H9 (cell line): ENCODE measurements at regions not wholly inside any gene's neighbourhood (a gene's known extent, or its start where the extent isn't known, plus 50 kb on each side); places are given as distances from the start of the nearest gene placed in this dataset.

Source experiments
- DNase-seq: peaks from one replicate; pipeline ENCODE4 v3.0.0-alpha.2; 2017
- H2AFZ ChIP-seq: one replicate; pipeline ENCODE4 v1.6.1; 2013; ENCODE audit warnings: mild to moderate bottlenecking, low read length, control low read depth, moderate library complexity
- H2AK5ac ChIP-seq: 2 replicates; pipeline ENCODE4 v1.6.1; 2013; ENCODE audit warnings: low read length, control low read depth, mixed read lengths; ENCODE audit not compliant: insufficient read length
- H2BK120ac ChIP-seq: one replicate; pipeline ENCODE4 v1.6.1; 2013; ENCODE audit warnings: low read depth, mild to moderate bottlenecking, low read length, control low read depth, inconsistent platforms; ENCODE audit not compliant: poor library complexity, severe bottlenecking
- H2BK12ac ChIP-seq: 2 replicates; pipeline ENCODE4 v1.6.1; 2013; ENCODE audit warnings: low read length, control low read depth, mixed read lengths, low read depth; ENCODE audit not compliant: insufficient read length
- H2BK15ac ChIP-seq: 2 replicates; pipeline ENCODE4 v1.6.1; 2013; ENCODE audit warnings: low read depth, low read length, control low read depth
- H2BK20ac ChIP-seq: one replicate; pipeline ENCODE4 v1.6.1; 2013; ENCODE audit warnings: low read depth, mild to moderate bottlenecking, low read length, control low read depth, inconsistent platforms; ENCODE audit not compliant: poor library complexity, severe bottlenecking
- H2BK5ac ChIP-seq: 2 replicates; pipeline ENCODE4 v1.6.1; 2013; ENCODE audit warnings: low read length, control low read depth, mixed read lengths; ENCODE audit not compliant: insufficient read length
- H3K14ac ChIP-seq: 2 replicates; pipeline ENCODE4 v1.6.1; 2013; ENCODE audit warnings: low read length, control low read depth; ENCODE audit not compliant: insufficient read depth
- H3K18ac ChIP-seq: 2 replicates; pipeline ENCODE4 v1.6.1; 2013; ENCODE audit warnings: low read depth, mild to moderate bottlenecking, mixed read lengths, low read length, control low read depth; ENCODE audit not compliant: insufficient read length
- H3K23ac ChIP-seq: 2 replicates; pipeline ENCODE4 v1.6.1; 2013; ENCODE audit warnings: low read length, control low read depth, mixed read lengths, low read depth; ENCODE audit not compliant: insufficient read length
- H3K23me2 ChIP-seq: 2 replicates; pipeline ENCODE4 v1.6.1; 2013; ENCODE audit warnings: low read depth, mild to moderate bottlenecking, mixed read lengths, low read length, control low read depth; ENCODE audit not compliant: insufficient read length, poor library complexity, severe bottlenecking
- H3K27ac ChIP-seq: 2 replicates; pipeline ENCODE4 v1.5.1; 2013; ENCODE audit warnings: low read length, control low read depth, mixed read lengths, low read depth; ENCODE audit not compliant: insufficient read length
- H3K27me3 ChIP-seq: 2 replicates; pipeline ENCODE4 v1.6.1; 2013; ENCODE audit warnings: low read length, control low read depth, inconsistent platforms; ENCODE audit not compliant: insufficient read depth
- H3K4ac ChIP-seq: 2 replicates; pipeline ENCODE4 v1.6.1; 2013; ENCODE audit warnings: low read depth, mild to moderate bottlenecking, control low read depth, inconsistent platforms, low read length, moderate library complexity
- H3K4me1 ChIP-seq: 2 replicates; pipeline ENCODE4 v1.6.1; 2013; ENCODE audit warnings: low read length, control low read depth, inconsistent platforms; ENCODE audit not compliant: insufficient read depth
- H3K4me2 ChIP-seq: 2 replicates; pipeline ENCODE4 v1.6.1; 2013; ENCODE audit warnings: low read length, control low read depth, mixed read lengths; ENCODE audit not compliant: insufficient read length, insufficient read depth
- H3K56ac ChIP-seq: 2 replicates; pipeline ENCODE4 v1.6.1; 2013; ENCODE audit warnings: low read depth, mild to moderate bottlenecking, mixed read lengths, low read length, control low read depth; ENCODE audit not compliant: insufficient read length
- H3K79me1 ChIP-seq: 2 replicates; pipeline ENCODE4 v1.6.1; 2013; ENCODE audit warnings: low read depth, mild to moderate bottlenecking, moderate library complexity, low read length, control low read depth, inconsistent platforms; ENCODE audit not compliant: insufficient read depth, poor library complexity, severe bottlenecking
- H3K79me2 ChIP-seq: 2 replicates; pipeline ENCODE4 v1.6.1; 2013; ENCODE audit warnings: low read length, control low read depth, inconsistent platforms; ENCODE audit not compliant: insufficient read depth
- H3K9ac ChIP-seq: 2 replicates; pipeline ENCODE4 v1.6.1; 2013; ENCODE audit warnings: low read length, control low read depth, mixed read lengths; ENCODE audit not compliant: insufficient read length; ENCODE audit errors: extremely low read depth
- H3K9me3 ChIP-seq: one replicate; pipeline ENCODE4 v1.6.1; 2013; ENCODE audit warnings: low read depth, low read length, inconsistent platforms; ENCODE audit not compliant: control insufficient read depth
- H3T11ph ChIP-seq: one replicate; pipeline ENCODE4 v1.6.1; 2013; ENCODE audit warnings: mild to moderate bottlenecking, low read length, control low read depth, inconsistent platforms
- H4K20me1 ChIP-seq: one replicate; pipeline ENCODE4 v1.6.1; 2013; ENCODE audit not compliant: control insufficient read depth, insufficient read length, insufficient read depth
- H4K5ac ChIP-seq: 2 replicates; pipeline ENCODE4 v1.6.1; 2013; ENCODE audit warnings: low read depth, mild to moderate bottlenecking, mixed read lengths, low read length, control low read depth; ENCODE audit not compliant: insufficient read length
- H4K8ac ChIP-seq: replicated peaks from 2 replicates; pipeline ENCODE4 v1.6.1; 2013; ENCODE audit warnings: low read length, control low read depth, mixed read lengths, low read depth; ENCODE audit not compliant: insufficient read length
- H4K91ac ChIP-seq: 2 replicates; pipeline ENCODE4 v1.6.1; 2013; ENCODE audit warnings: low read depth, mild to moderate bottlenecking, moderate library complexity, mixed read lengths, low read length, control low read depth; ENCODE audit not compliant: insufficient read length
- H3K27ac Mint-ChIP-seq, 3 experiments: 2 replicates in 2 of 3; 3 replicates in 1 of 3; pipeline ENCODE4 v1.8.0; 2020 to 2021; ENCODE audit warnings: mixed read lengths in 3 of 3, mild to moderate bottlenecking in 1 of 3, moderate library complexity in 1 of 3
- H3K27me3 Mint-ChIP-seq: 2 replicates; pipeline ENCODE4 v1.8.0; 2021; ENCODE audit warnings: low read depth, mild to moderate bottlenecking, moderate library complexity, mixed read lengths
- H3K36me3 Mint-ChIP-seq, 3 experiments: 2 replicates in 2 of 3; 3 replicates in 1 of 3; pipeline ENCODE4 v1.8.0; 2020 to 2021; ENCODE audit warnings: low read depth in 3 of 3, mixed read lengths in 3 of 3; ENCODE audit not compliant: insufficient read depth in 1 of 3
- H3K4me1 Mint-ChIP-seq, 2 experiments: 2 replicates each; pipeline ENCODE4 v1.8.0; 2020; ENCODE audit warnings: mixed read lengths in 2 of 2
- H3K4me3 Mint-ChIP-seq, 2 experiments: 2 replicates in 1 of 2; 3 replicates in 1 of 2; pipeline ENCODE4 v1.8.0; 2020 to 2021; ENCODE audit warnings: mild to moderate bottlenecking in 2 of 2, mixed read lengths in 2 of 2, moderate library complexity in 1 of 2
- H3K9me3 Mint-ChIP-seq, 2 experiments: 2 replicates in 1 of 2; 3 replicates in 1 of 2; pipeline ENCODE4 v1.8.0; 2020; ENCODE audit warnings: mild to moderate bottlenecking in 2 of 2, mixed read lengths in 2 of 2, moderate library complexity in 1 of 2
- WGBS: extraction: QIAGEN DNeasy Blood & Tissue Kit; methylation state at CpG from one replicate; pipeline ENCODE4 v1.1.7; 2013; ENCODE audit warnings: missing lambda C conversion rate, low lambda C conversion rate, mixed read lengths; ENCODE audit not compliant: insufficient read length; ENCODE audit errors: extremely low coverage; 5-methylcytosine and 5-hydroxymethylcytosine counted together
- TF ChIP-seq, protein P1 (sequence below): fragments of 200-600 bp; sonication (generic); conservative IDR thresholded peaks from 3 replicates; pipeline ENCODE4 v1.8.0; 2021; ENCODE audit warnings: antibody characterized with exemption, mild to moderate bottlenecking

DNA sequence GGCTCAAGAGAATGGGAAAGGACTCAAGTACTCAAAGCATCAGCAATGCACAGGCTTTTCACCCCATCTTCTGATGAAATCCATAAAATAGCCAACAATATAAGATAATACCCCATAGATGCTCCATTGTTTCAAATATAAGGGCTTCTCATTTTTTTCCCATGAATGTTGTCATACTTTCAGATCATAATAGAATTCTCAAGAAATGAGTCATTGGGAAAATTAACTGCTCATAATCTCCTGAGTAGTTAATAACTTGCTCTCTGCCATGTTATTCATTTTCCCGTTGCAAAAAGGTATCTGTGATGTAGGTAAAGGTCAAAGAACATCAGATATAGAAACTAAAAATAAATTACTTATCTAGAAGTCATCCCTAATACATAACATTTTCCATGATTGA lies 121.9 kb downstream of the NSUN3 start:
- no peaks in the 10 kb centered on the region for H3K23me2 ChIP-seq
- H2BK12ac ChIP-seq, result no peak overlapping the region
- H3K79me2 ChIP-seq, result no peaks in the 10 kb centered on the region
- H3K27ac Mint-ChIP-seq, result no peak overlapping the region
- no peak overlapping the region for H4K5ac ChIP-seq
- no peak overlapping the region for H4K91ac ChIP-seq
- DNase-seq, result no peak
- H3K4me1 Mint-ChIP-seq, result no peaks in the 10 kb centered on the region
- no CpG with 5 or more reads among the region's 1 CpG for WGBS
- H2BK120ac ChIP-seq, result no peak overlapping the region
- no peaks in the 10 kb centered on the region for H3K27me3 ChIP-seq
- H3K9me3 ChIP-seq, result no peaks in the 10 kb centered on the region
- H2AFZ ChIP-seq, result no peak overlapping the region
- TF ChIP-seq, protein P1, sequence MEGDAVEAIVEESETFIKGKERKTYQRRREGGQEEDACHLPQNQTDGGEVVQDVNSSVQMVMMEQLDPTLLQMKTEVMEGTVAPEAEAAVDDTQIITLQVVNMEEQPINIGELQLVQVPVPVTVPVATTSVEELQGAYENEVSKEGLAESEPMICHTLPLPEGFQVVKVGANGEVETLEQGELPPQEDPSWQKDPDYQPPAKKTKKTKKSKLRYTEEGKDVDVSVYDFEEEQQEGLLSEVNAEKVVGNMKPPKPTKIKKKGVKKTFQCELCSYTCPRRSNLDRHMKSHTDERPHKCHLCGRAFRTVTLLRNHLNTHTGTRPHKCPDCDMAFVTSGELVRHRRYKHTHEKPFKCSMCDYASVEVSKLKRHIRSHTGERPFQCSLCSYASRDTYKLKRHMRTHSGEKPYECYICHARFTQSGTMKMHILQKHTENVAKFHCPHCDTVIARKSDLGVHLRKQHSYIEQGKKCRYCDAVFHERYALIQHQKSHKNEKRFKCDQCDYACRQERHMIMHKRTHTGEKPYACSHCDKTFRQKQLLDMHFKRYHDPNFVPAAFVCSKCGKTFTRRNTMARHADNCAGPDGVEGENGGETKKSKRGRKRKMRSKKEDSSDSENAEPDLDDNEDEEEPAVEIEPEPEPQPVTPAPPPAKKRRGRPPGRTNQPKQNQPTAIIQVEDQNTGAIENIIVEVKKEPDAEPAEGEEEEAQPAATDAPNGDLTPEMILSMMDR, result no peak
- no peaks in the 10 kb centered on the region for H3K4me1 ChIP-seq
- H3T11ph ChIP-seq, result no peak overlapping the region
- H3K9me3 Mint-ChIP-seq, result no peaks in the 10 kb centered on the region
- H4K20me1 ChIP-seq, result no peaks in the 10 kb centered on the region
- H4K8ac ChIP-seq, result no peak overlapping the region
- H3K18ac ChIP-seq, result no peak overlapping the region
- H3K27ac ChIP-seq, result no peak overlapping the region
- H3K4me2 ChIP-seq, result no peak overlapping the region
- no peak overlapping the region for H3K9ac ChIP-seq
- H2AK5ac ChIP-seq, result no peak overlapping the region
- H3K14ac ChIP-seq, result no peak overlapping the region
- no peak overlapping the region for H3K23ac ChIP-seq
- no peaks in the 10 kb centered on the region for H3K36me3 Mint-ChIP-seq
- no peaks in the 10 kb centered on the region for H3K27me3 Mint-ChIP-seq
- no peak overlapping the region for H2BK15ac ChIP-seq
- no peak overlapping the region for H2BK5ac ChIP-seq
- H3K4me3 Mint-ChIP-seq, result no peak overlapping the region
- no peaks in the 10 kb centered on the region for H3K79me1 ChIP-seq
- no peak overlapping the region for H3K56ac ChIP-seq
- H2BK20ac ChIP-seq, result no peak overlapping the region
- H3K4ac ChIP-seq, result no peak overlapping the region
